HG03139 (cell line): ENCODE measurements at regions not wholly inside any gene's neighbourhood (a gene's known extent, or its start where the extent isn't known, plus 50 kb on each side); places are given as distances from the start of the nearest gene placed in this dataset.

Source experiments
- ATAC-seq: cut with Tn5 transposase; IDR thresholded peaks from one replicate; pipeline ENCODE4 v1.9.1; 2021; ENCODE audit not compliant: unreplicated experiment

- no peak for ATAC-seq
Observed at GRCh38 chr13:22698467-22698866, 482.3 kb upstream of the SGCG start.

GRCh38 chr13:22700246-22700887, 480.4 kb upstream of the SGCG start:
- no peak for ATAC-seq

GRCh38 chr13:22703601-22704209, 477.1 kb upstream of the SGCG start:
- ATAC-seq: no peak

- no peak for ATAC-seq
Observed at GRCh38 chr13:22707946-22708345, 472.8 kb upstream of the SGCG start.

GRCh38 chr13:22717036-22717435, 463.7 kb upstream of the SGCG start:
- no peak for ATAC-seq

- ATAC-seq: no peak
Observed at GRCh38 chr13:22726726-22727125, 454.1 kb upstream of the SGCG start.

GRCh38 chr13:22735011-22735995, 445.5 kb upstream of the SGCG start:
- ATAC-seq: no peak

GRCh38 chr13:22736084-22736767, 444.6 kb upstream of the SGCG start:
- ATAC-seq: no peak

GRCh38 chr13:22736768-22737092, 444.0 kb upstream of the SGCG start:
- no peak for ATAC-seq

- no peak for ATAC-seq
Observed at GRCh38 chr13:22738357-22738756, 442.4 kb upstream of the SGCG start.

- no peak for ATAC-seq
Observed at GRCh38 chr13:22740264-22740663, 440.5 kb upstream of the SGCG start.

- ATAC-seq: no peak
Observed at GRCh38 chr13:22744688-22745452, 435.9 kb upstream of the SGCG start.

- no peak for ATAC-seq
Observed at GRCh38 chr13:22748866-22749577, 431.8 kb upstream of the SGCG start.

- no peak for ATAC-seq
Observed at GRCh38 chr13:22749626-22750025, 431.2 kb upstream of the SGCG start.

GRCh38 chr13:22757530-22758120, 423.2 kb upstream of the SGCG start:
- no peak for ATAC-seq

- no peak for ATAC-seq
Observed at GRCh38 chr13:22758245-22758644, 422.5 kb upstream of the SGCG start.

- ATAC-seq: no peak
Observed at GRCh38 chr13:22761709-22762108, 419.1 kb upstream of the SGCG start.

- no peak for ATAC-seq
Observed at GRCh38 chr13:22765547-22765946, 415.2 kb upstream of the SGCG start.

- ATAC-seq: no peak
Observed at GRCh38 chr13:22770891-22771290, 409.9 kb upstream of the SGCG start.

GRCh38 chr13:22773465-22773864, 407.3 kb upstream of the SGCG start:
- no peak for ATAC-seq
